MM.1S (cell line): ENCODE measurements at regions not wholly inside any gene's neighbourhood (a gene's known extent, or its start where the extent isn't known, plus 50 kb on each side); places are given as distances from the start of the nearest gene placed in this dataset.
"Not testable (repeated sequence)": the region's sequence is repeated elsewhere in the genome, so short reads cannot be mapped to it uniquely, and the experiment has no call there.

Experiments used
- EZH2phosphoT487 ChIP-seq: fragments of 300-600 bp; sonication (generic); IDR thresholded peaks from 2 replicates; pipeline ENCODE4 v1.6.1; 2018; ENCODE audit warnings: antibody characterized with exemption, low read length
- TF ChIP-seq, protein P1 (sequence below): fragments of 300-600 bp; sonication (generic); IDR thresholded peaks from 2 replicates; pipeline ENCODE4 v1.5.1; 2016; ENCODE audit warnings: antibody characterized with exemption, low read length, mixed read lengths

- TF ChIP-seq, protein P1, sequence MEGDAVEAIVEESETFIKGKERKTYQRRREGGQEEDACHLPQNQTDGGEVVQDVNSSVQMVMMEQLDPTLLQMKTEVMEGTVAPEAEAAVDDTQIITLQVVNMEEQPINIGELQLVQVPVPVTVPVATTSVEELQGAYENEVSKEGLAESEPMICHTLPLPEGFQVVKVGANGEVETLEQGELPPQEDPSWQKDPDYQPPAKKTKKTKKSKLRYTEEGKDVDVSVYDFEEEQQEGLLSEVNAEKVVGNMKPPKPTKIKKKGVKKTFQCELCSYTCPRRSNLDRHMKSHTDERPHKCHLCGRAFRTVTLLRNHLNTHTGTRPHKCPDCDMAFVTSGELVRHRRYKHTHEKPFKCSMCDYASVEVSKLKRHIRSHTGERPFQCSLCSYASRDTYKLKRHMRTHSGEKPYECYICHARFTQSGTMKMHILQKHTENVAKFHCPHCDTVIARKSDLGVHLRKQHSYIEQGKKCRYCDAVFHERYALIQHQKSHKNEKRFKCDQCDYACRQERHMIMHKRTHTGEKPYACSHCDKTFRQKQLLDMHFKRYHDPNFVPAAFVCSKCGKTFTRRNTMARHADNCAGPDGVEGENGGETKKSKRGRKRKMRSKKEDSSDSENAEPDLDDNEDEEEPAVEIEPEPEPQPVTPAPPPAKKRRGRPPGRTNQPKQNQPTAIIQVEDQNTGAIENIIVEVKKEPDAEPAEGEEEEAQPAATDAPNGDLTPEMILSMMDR: not testable (repeated sequence)
- TF ChIP-seq EZH2phosphoT487: not testable (repeated sequence)
Observed at GRCh38 chr16:21386201-21386915, 108.3 kb upstream of the CRYM start.
